ENCODE measurements at regions not wholly inside any gene's neighbourhood (a gene's known extent, or its start where the extent isn't known, plus 50 kb on each side); places are given as distances from the start of the nearest gene placed in this dataset.

GRCh38 chr7:1372063-1372462 is 87.2 kb downstream of the MICALL2 start:
- no peak for FAIRE-seq
- dilution Hi-C loops (cut with MboI; ENCODE audit: extremely low pct_ligation_motif_present, low sequenced_read_pairs): no loop called here
- POLR2A ChIA-PET: no interaction called here

More at GRCh38 chr7:1372063-1372462, 87.2 kb downstream of the MICALL2 start:
- H2AFZ ChIP-seq (ENCODE audit: low read depth, low read length): no peak overlapping the region
- no peaks in the 10 kb centered on the region for H3K36me3 ChIP-seq (ENCODE audit: control insufficient read depth in 2 of 2, extremely low read depth in 1 of 2, insufficient read depth in 2 of 2, low read length in 2 of 2)
- intact Hi-C loops (cut with micrococcal nuclease): no loop called here
- no peak overlapping the region for H3K9ac ChIP-seq (replicated peaks; ENCODE audit: extremely low read depth, insufficient read depth, low read length)
- DNase-seq (ENCODE audit: low read depth, low spot score): no peak
- BruUV-seq (replicated peaks): no TSS peak
- no peaks in the 10 kb centered on the region for H4K20me1 ChIP-seq (replicated peaks; ENCODE audit: control insufficient read depth, extremely low read depth, insufficient read depth, low read length)
- H3K27me3 ChIP-seq (ENCODE audit: control insufficient read depth in 2 of 2, insufficient read depth in 2 of 2, low read length in 2 of 2): peaks cover 5 to 9% of the 10 kb centered on the region in 2 experiments
- H3K9me1 ChIP-seq (replicated peaks; ENCODE audit: control insufficient read depth, extremely low read depth, insufficient read depth, low read length): no peaks in the 10 kb centered on the region
- no peak overlapping the region for H3K4me3 ChIP-seq (replicated peaks in 1 of 3; ENCODE audit: insufficient read depth in 1 of 3, low read depth in 1 of 3, low read length in 3 of 3)
- no peak for TF ChIP-seq GATA2 (IDR thresholded peaks at IDR 0.05; ENCODE audit: insufficient read depth, insufficient read length, low read depth, low read length)
- no peak for TF ChIP-seq EZH2 (IDR thresholded peaks at IDR 0.05; ENCODE audit: borderline replicate concordance, low read depth, low read length, severe bottlenecking)
- TF ChIP-seq JUN (IDR thresholded peaks at IDR 0.05; ENCODE audit: borderline replicate concordance, insufficient read depth, insufficient read length, low read depth): no peak
- no peak for TF ChIP-seq MAX (IDR thresholded peaks at IDR 0.05; ENCODE audit: insufficient read depth, insufficient read length)
- no peak for TF ChIP-seq POLR2A (IDR thresholded peaks at IDR 0.05; ENCODE audit: low read depth, low read length)
- no peak for TF ChIP-seq POLR2AphosphoS5 (IDR thresholded peaks at IDR 0.05; ENCODE audit: insufficient read depth, low read depth, low read length)
- TF ChIP-seq CTCF (IDR thresholded peaks at IDR 0.05; ENCODE audit: extremely low read depth in 1 of 2, insufficient read depth in 1 of 2, low read depth in 1 of 2, low read length in 2 of 2): no peak
- TF ChIP-seq MYC (IDR thresholded peaks at IDR 0.05; ENCODE audit: low read depth, low read length): no peak
- TF ChIP-seq FOS (IDR thresholded peaks at IDR 0.05; ENCODE audit: borderline replicate concordance, insufficient read depth, low read length): no peak
- no peak overlapping the region for H3K4me2 ChIP-seq (ENCODE audit: insufficient read depth, low read length)
- CTCF ChIA-PET: interaction anchor here (0.8 to 1.0 kb wide), 3 partner anchors 14 to 67 kb away, joined by 3 read pairs; no protein-coding TSS in a partner anchor
- H3K4me1 ChIP-seq (ENCODE audit: control insufficient read depth, extremely low read depth, insufficient read depth, low read length): no peaks in the 10 kb centered on the region
- H3K27ac ChIP-seq (ENCODE audit: insufficient read depth, low read depth, low read length): no peak overlapping the region
- H3K9me3 ChIP-seq (replicated peaks; ENCODE audit: control insufficient read depth, insufficient read depth, low read length): no peaks in the 10 kb centered on the region
- no peaks in the 10 kb centered on the region for H3K79me2 ChIP-seq (ENCODE audit: control insufficient read depth, insufficient read depth, low read length)
